Ascending aorta (tissue), 2 donors: ENCODE measurements at regions not wholly inside any gene's neighbourhood (a gene's known extent, or its start where the extent isn't known, plus 50 kb on each side); places are given as distances from the start of the nearest gene placed in this dataset.
A peak's percentile ranks its signal among the peaks of the same experiment; 100 is the strongest.
"Not testable (repeated sequence)": the region's sequence is repeated elsewhere in the genome, so short reads cannot be mapped to it uniquely, and the experiment has no call there.

Source experiments
- DNase-seq, 2 donors: peaks; one replicate each; pipeline ENCODE4 v3.0.0-alpha.2; 2019; ENCODE audit warnings: low spot score in 2 of 2
- H3K27ac ChIP-seq, 2 donors: fragments of 200-600 bp; sonication (generic); one replicate each; pipeline ENCODE4 v1.5.1; 2016 to 2017; ENCODE audit warnings: mild to moderate bottlenecking in 1 of 2
- H3K27me3 ChIP-seq: fragments of 200-600 bp; sonication (generic); one replicate; pipeline ENCODE4 v1.5.1; 2017
- H3K36me3 ChIP-seq, 2 donors: fragments of 200-600 bp; sonication (generic); one replicate each; pipeline ENCODE4 v1.5.1; 2016
- H3K4me1 ChIP-seq, 2 donors: fragments of 200-600 bp; sonication (generic); one replicate each; pipeline ENCODE4 v1.5.1; 2016 to 2017; ENCODE audit warnings: mild to moderate bottlenecking in 1 of 2
- H3K4me3 ChIP-seq, 2 donors: fragments of 200-600 bp; sonication (generic); one replicate each; pipeline ENCODE4 v1.5.1; 2016 to 2017; ENCODE audit warnings: mild to moderate bottlenecking in 1 of 2
- H3K9me3 ChIP-seq, 2 donors: fragments of 200-600 bp; sonication (generic); one replicate each; pipeline ENCODE4 v1.5.1; 2016
- CTCF ChIP-seq, 3 experiments: fragments of 200-600 bp in 2 of 3; fragments of 450-650 bp in 1 of 3; sonication (generic) in 2 of 3; IDR thresholded peaks; one replicate each; pipeline ENCODE4 v1.5.1; 2016 to 2019; ENCODE audit warnings: antibody characterized with exemption in 3 of 3, mild to moderate bottlenecking in 1 of 3, moderate library complexity in 1 of 3
- intact Hi-C: fragments of 100-400 bp; cut with DNase I; formaldehyde crosslinking; loops from one replicate; pipeline ENCODE4 v1.15.1; 2023

- peak in 1 of 3 experiments; percentile 8 for TF ChIP-seq CTCF (IDR thresholded peaks at IDR 0.05)
- Histone ChIP-seq H3K9me3 (peaks cover 0 to 5% of the 10 kb centered on the region in 2 donors), H3K27me3 (no peaks in the 10 kb centered on the region), H3K36me3 (no peaks in the 10 kb centered on the region), H3K27ac (no peak overlapping the region), H3K4me3 (no peak overlapping the region), H3K4me1 (no peaks in the 10 kb centered on the region)
- intact Hi-C loops: no loop called here
- DNase-seq: no peak
These were observed 1164.0 kb upstream of the CELF2 start for GRCh38 chr10:9853405-9854355.

- H3K4me3 ChIP-seq, H3K36me3 ChIP-seq, H3K27ac ChIP-seq, DNase-seq, H3K27me3 ChIP-seq, H3K9me3 ChIP-seq, H3K4me1 ChIP-seq, intact Hi-C loops: not testable (repeated sequence)
These were observed 1162.2 kb upstream of the CELF2 start for GRCh38 chr10:9855451-9855850.

GRCh38 chr10:9858816-9859215, 1158.9 kb upstream of the CELF2 start:
- Histone ChIP-seq H3K27me3 (no peaks in the 10 kb centered on the region), H3K4me3 (no peak overlapping the region), H3K9me3 (no peaks in the 10 kb centered on the region), H3K4me1 (no peaks in the 10 kb centered on the region), H3K27ac (no peak overlapping the region), H3K36me3 (no peaks in the 10 kb centered on the region)
- intact Hi-C loops: no loop called here
- DNase-seq: no peak
- TF ChIP-seq CTCF (IDR thresholded peaks at IDR 0.05): no peak

DNA sequence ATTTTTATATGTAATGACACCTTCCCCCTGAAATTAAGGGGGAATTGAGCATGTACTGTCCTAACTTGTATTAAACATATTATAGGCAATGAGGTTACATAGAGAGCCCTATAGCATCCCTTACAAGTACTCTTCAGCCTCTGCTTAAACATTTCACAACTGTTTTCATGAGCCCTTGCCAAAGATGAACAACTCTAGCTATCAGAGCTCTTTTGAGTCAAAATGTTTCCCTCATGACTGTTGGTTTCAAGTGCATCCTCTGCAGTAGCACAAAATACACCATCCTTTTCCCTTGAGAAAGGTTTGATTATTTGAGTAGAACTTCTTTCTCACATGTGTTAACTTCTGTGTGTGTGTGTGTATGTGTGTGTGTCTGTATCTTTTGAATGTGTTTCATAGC, 1157.6 kb upstream of the CELF2 start:
- Histone ChIP-seq H3K4me3 (no peak overlapping the region), H3K36me3 (no peaks in the 10 kb centered on the region), H3K27me3 (no peaks in the 10 kb centered on the region), H3K4me1 (no peaks in the 10 kb centered on the region), H3K9me3 (no peaks in the 10 kb centered on the region), H3K27ac (no peak overlapping the region)
- TF ChIP-seq CTCF (IDR thresholded peaks at IDR 0.05): no peak
- intact Hi-C loops: no loop called here
- no peak for DNase-seq

DNA sequence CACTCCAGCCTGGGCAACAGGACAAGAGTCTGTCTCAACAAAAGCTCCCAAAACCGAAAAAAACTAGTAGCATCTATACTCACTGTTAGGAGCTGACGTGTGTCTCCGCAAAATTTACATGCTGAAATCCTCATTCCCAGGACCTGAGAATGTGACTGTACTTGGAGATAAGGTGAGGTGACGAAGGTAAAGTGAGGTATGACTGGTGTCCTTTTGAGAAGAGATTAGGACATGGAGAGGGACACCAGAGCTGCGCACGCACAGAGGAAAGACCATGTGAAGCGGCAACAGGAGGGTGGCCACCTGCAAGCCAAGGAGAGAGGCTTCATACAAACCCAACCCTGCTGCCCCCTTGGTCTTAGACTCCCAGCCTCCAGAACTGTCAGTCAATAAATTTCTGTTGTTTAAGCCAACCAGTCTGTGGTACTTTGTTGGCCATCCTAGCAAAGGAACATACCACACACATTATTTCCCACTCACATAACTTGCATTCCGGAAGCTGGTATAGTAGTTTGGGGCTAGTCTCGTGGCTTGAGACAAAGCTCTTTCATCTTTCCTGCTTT, 1154.0 kb upstream of the CELF2 start:
- Histone ChIP-seq H3K36me3 (no peaks in the 10 kb centered on the region), H3K4me1 (no peaks in the 10 kb centered on the region), H3K9me3 (no peaks in the 10 kb centered on the region), H3K4me3 (no peak overlapping the region), H3K27ac (no peak overlapping the region), H3K27me3 (no peaks in the 10 kb centered on the region)
- DNase-seq: no peak
- intact Hi-C loops: no loop called here
- no peak for TF ChIP-seq CTCF (IDR thresholded peaks at IDR 0.05)

DNA sequence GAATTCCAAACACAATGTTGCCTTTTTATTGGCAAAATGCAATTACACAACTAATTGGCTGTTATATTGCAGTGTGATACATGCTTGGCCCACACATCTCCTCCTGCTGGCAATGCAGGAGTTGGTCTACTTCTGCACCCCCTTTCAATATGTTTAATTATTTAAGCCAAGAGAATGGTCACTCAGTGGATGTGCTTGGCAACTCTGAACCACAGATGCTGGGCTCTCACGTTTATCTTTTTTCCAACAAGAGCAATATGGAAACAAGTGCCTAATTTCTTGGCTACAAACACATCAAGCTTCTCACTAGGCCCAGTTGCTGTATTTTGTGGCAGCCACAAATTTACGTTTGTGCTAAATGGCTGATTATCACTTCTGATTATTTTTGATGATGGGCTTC, 1149.2 kb upstream of the CELF2 start:
- no peak for DNase-seq
- intact Hi-C loops: no loop called here
- no peak overlapping the region for H3K27ac ChIP-seq
- H3K27me3 ChIP-seq: no peaks in the 10 kb centered on the region
- H3K4me1 ChIP-seq: no peaks in the 10 kb centered on the region
- H3K4me3 ChIP-seq: no peak overlapping the region
- no peak for TF ChIP-seq CTCF (IDR thresholded peaks at IDR 0.05)
- H3K9me3 ChIP-seq: no peaks in the 10 kb centered on the region
- no peaks in the 10 kb centered on the region for H3K36me3 ChIP-seq
